PC-9 (cell line): ENCODE measurements at regions not wholly inside any gene's neighbourhood (a gene's known extent, or its start where the extent isn't known, plus 50 kb on each side); places are given as distances from the start of the nearest gene placed in this dataset.

ENCODE experiments used
- CTCF ChIP-seq: fragments of 200-600 bp; sonication (generic); conservative IDR thresholded peaks from 2 replicates; pipeline ENCODE4 v1.6.1; 2017; ENCODE audit warnings: mixed run types, antibody characterized with exemption, mild to moderate bottlenecking, moderate library complexity
- EZH2 ChIP-seq: fragments of 200-600 bp; sonication (generic); IDR thresholded peaks from 2 replicates; pipeline ENCODE4 v1.8.0; 2017; ENCODE audit warnings: antibody characterized with exemption, low read depth

- TF ChIP-seq CTCF (no peak), EZH2 (no peak)
Observed at GRCh38 chr13:111919849-111920248, 147.1 kb upstream of the SOX1 start.
